Ecto neural progenitor cell (in vitro differentiated cells): ENCODE measurements at regions not wholly inside any gene's neighbourhood (a gene's known extent, or its start where the extent isn't known, plus 50 kb on each side); places are given as distances from the start of the nearest gene placed in this dataset.
"Not testable (repeated sequence)": the region's sequence is repeated elsewhere in the genome, so short reads cannot be mapped to it uniquely, and the experiment has no call there.

Source experiments
- DNase-seq: peaks from one replicate; pipeline ENCODE4 v3.0.0-alpha.2; 2018; ENCODE audit warnings: low spot score

- DNase-seq, result no peak
These were observed 320.8 kb upstream of the DUSP10 start for GRCh38 chr1:222062640-222063039.

- DNase-seq, result no peak
These were observed 319.9 kb upstream of the DUSP10 start for GRCh38 chr1:222061711-222062359.

- no peak for DNase-seq
These were observed 318.5 kb upstream of the DUSP10 start for GRCh38 chr1:222060210-222060916.

GRCh38 chr1:222058249-222058648 lies 316.4 kb upstream of the DUSP10 start:
- no peak for DNase-seq

GRCh38 chr1:222057162-222057561 lies 315.3 kb upstream of the DUSP10 start:
- DNase-seq, result no peak

- no peak for DNase-seq
These were observed 312.5 kb upstream of the DUSP10 start for GRCh38 chr1:222054416-222054815.

- no peak for DNase-seq
These were observed 312.0 kb upstream of the DUSP10 start for GRCh38 chr1:222053790-222054294.

- not testable (repeated sequence) for DNase-seq
These were observed 309.4 kb upstream of the DUSP10 start for GRCh38 chr1:222051311-222051710.

- not testable (repeated sequence) for DNase-seq
These were observed 307.8 kb upstream of the DUSP10 start for GRCh38 chr1:222049661-222050060.

GRCh38 chr1:222049176-222049575 lies 307.3 kb upstream of the DUSP10 start:
- DNase-seq, result no peak

GRCh38 chr1:222048094-222048595 lies 306.3 kb upstream of the DUSP10 start:
- no peak for DNase-seq

- DNase-seq, result no peak
These were observed 305.5 kb upstream of the DUSP10 start for GRCh38 chr1:222047366-222047765.

- DNase-seq, result no peak
These were observed 304.9 kb upstream of the DUSP10 start for GRCh38 chr1:222046684-222047263.

- DNase-seq, result no peak
These were observed 303.9 kb upstream of the DUSP10 start for GRCh38 chr1:222045786-222046185.

GRCh38 chr1:222045236-222045635 lies 303.3 kb upstream of the DUSP10 start:
- DNase-seq, result no peak

GRCh38 chr1:222043444-222044292 lies 301.8 kb upstream of the DUSP10 start:
- no peak for DNase-seq

GRCh38 chr1:222042120-222042519 lies 300.2 kb upstream of the DUSP10 start:
- no peak for DNase-seq

- no peak for DNase-seq
These were observed 299.1 kb upstream of the DUSP10 start for GRCh38 chr1:222040955-222041354.

GRCh38 chr1:222040121-222040805 lies 298.4 kb upstream of the DUSP10 start:
- DNase-seq, result no peak

GRCh38 chr1:222038971-222039370 lies 297.1 kb upstream of the DUSP10 start:
- DNase-seq, result no peak

- DNase-seq, result no peak
These were observed 295.8 kb upstream of the DUSP10 start for GRCh38 chr1:222037720-222038119.
